Sigmoid colon (tissue), 6 donors: ENCODE measurements at regions not wholly inside any gene's neighbourhood (a gene's known extent, or its start where the extent isn't known, plus 50 kb on each side); places are given as distances from the start of the nearest gene placed in this dataset.

Experiments used
- DNase-seq: peaks from one replicate; pipeline ENCODE4 v3.0.0-alpha.2; 2019
- H3K27ac ChIP-seq, 4 donors: fragments of 200-600 bp; sonication (generic); one replicate each; pipeline ENCODE4 v1.5.1; 2016 to 2019; ENCODE audit warnings: mild to moderate bottlenecking in 1 of 4
- H3K27me3 ChIP-seq, 3 donors: fragments of 200-600 bp; sonication (generic); one replicate each; pipeline ENCODE4 v1.5.1; 2019; ENCODE audit warnings: mild to moderate bottlenecking in 1 of 3
- H3K36me3 ChIP-seq, 4 donors: fragments of 200-600 bp; sonication (generic); one replicate each; pipeline ENCODE4 v1.5.1; 2016 to 2019
- H3K4me1 ChIP-seq, 4 donors: fragments of 200-600 bp; sonication (generic); one replicate each; pipeline ENCODE4 v1.5.1; 2017 to 2019
- H3K4me3 ChIP-seq, 4 donors: fragments of 200-600 bp; sonication (generic); one replicate each; pipeline ENCODE4 v1.5.1; 2017 to 2019; ENCODE audit warnings: mild to moderate bottlenecking in 2 of 4, moderate library complexity in 1 of 4
- H3K9me3 ChIP-seq, 4 donors: fragments of 200-600 bp in 3 of 4; sonication (generic) in 3 of 4; one replicate each; pipeline versions ENCODE4 v1.5.1 to v1.6.1; 2013 to 2019
- EP300 ChIP-seq, 4 donors: sonication (generic); formaldehyde crosslinking; IDR thresholded peaks; one replicate each; pipeline ENCODE4 v1.6.1; 2017; ENCODE audit warnings: antibody characterized with exemption in 4 of 4
- POLR2A ChIP-seq, 2 donors: fragments of 450-650 bp; IDR thresholded peaks; one replicate each; pipeline ENCODE4 v1.6.1; 2016; ENCODE audit warnings: antibody characterized with exemption in 2 of 2, mild to moderate bottlenecking in 2 of 2, moderate library complexity in 2 of 2
- POLR2AphosphoS5 ChIP-seq, 4 donors: sonication (generic); formaldehyde crosslinking; IDR thresholded peaks; one replicate each; pipeline ENCODE4 v1.6.1; 2017; ENCODE audit warnings: antibody characterized with exemption in 4 of 4
- WGBS, 2 donors: extraction: QIAGEN DNeasy Blood & Tissue Kit; methylation state at CpG; one replicate each; pipeline ENCODE4 v1.1.7; 2013; 5-methylcytosine and 5-hydroxymethylcytosine counted together
- intact Hi-C: fragments of 100-400 bp; cut with DNase I; formaldehyde crosslinking; loops from one replicate; pipeline ENCODE4 v1.15.1; 2023
- TF ChIP-seq, protein P1 (sequence below), 4 experiments: fragments of 450-650 bp in 3 of 4; fragments of 200-600 bp in 1 of 4; IDR thresholded peaks; one replicate each; pipeline ENCODE4 v1.5.1; 2016 to 2019; ENCODE audit warnings: antibody characterized with exemption in 4 of 4, mild to moderate bottlenecking in 3 of 4, moderate library complexity in 2 of 4
- donor health status: healthy with polysubstance abuse.
- donor health status: healthy.

DNA sequence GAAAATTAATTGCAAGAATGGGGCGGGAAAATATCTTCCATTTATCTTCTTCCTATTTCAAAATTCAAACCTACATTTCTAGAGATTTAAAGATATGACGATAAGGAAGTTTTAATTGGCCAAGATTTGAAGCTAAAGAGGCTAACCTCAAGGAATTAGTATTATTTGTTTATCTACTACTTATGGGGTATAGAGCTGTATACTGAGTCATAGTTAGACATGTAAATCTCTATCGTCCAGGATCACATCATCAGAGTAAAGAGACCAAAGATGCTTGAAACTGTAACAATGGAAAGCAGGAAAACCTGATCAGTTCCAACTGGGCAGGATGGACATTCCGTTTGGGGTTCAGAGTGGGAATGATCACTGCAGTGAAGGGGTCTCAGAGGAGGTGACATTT lies 95.2 kb upstream of the KLF7 start:
- peak overlapping the region in 2 of 4 donors; percentile 85 to 91 for H3K27ac ChIP-seq
- H3K27me3 ChIP-seq, result no peaks in the 10 kb centered on the region
- H3K4me3 ChIP-seq, result no peak overlapping the region
- no peak for DNase-seq
- peaks cover 0 to 70% (median 58%) of the 10 kb centered on the region in 4 donors for H3K4me1 ChIP-seq
- TF ChIP-seq POLR2AphosphoS5 (IDR thresholded peaks at IDR 0.05) (no peak), EP300 (IDR thresholded peaks at IDR 0.05) (no peak), POLR2A (IDR thresholded peaks at IDR 0.05) (no peak)
- TF ChIP-seq, protein P1, sequence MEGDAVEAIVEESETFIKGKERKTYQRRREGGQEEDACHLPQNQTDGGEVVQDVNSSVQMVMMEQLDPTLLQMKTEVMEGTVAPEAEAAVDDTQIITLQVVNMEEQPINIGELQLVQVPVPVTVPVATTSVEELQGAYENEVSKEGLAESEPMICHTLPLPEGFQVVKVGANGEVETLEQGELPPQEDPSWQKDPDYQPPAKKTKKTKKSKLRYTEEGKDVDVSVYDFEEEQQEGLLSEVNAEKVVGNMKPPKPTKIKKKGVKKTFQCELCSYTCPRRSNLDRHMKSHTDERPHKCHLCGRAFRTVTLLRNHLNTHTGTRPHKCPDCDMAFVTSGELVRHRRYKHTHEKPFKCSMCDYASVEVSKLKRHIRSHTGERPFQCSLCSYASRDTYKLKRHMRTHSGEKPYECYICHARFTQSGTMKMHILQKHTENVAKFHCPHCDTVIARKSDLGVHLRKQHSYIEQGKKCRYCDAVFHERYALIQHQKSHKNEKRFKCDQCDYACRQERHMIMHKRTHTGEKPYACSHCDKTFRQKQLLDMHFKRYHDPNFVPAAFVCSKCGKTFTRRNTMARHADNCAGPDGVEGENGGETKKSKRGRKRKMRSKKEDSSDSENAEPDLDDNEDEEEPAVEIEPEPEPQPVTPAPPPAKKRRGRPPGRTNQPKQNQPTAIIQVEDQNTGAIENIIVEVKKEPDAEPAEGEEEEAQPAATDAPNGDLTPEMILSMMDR (IDR thresholded peaks at IDR 0.05), result no peak
- intact Hi-C loops, result loop anchor here (5.0 kb wide), 1 partner anchor 566 kb away; no protein-coding TSS in a partner anchor
- H3K36me3 ChIP-seq, result no peaks in the 10 kb centered on the region
- no peaks in the 10 kb centered on the region for H3K9me3 ChIP-seq
- WGBS, 2 donors, result 89 to 91% methylated on average over 4 of the region's 4 CpGs

GRCh38 chr2:207264310-207264709 lies 98.6 kb upstream of the KLF7 start:
- Histone ChIP-seq H3K4me1 (peaks cover 0 to 44% (median 30%) of the 10 kb centered on the region in 4 donors), H3K27me3 (no peaks in the 10 kb centered on the region), H3K4me3 (no peak overlapping the region), H3K9me3 (no peaks in the 10 kb centered on the region), H3K27ac (peak overlapping the region in 3 of 4 donors; percentile 46 to 81 (median 69)), H3K36me3 (no peaks in the 10 kb centered on the region)
- peak; percentile 81 for DNase-seq
- 77 to 89% methylated on average over 2 of the region's 2 CpGs for WGBS, 2 donors
- intact Hi-C loops, result loop anchor here (5.0 kb wide), 1 partner anchor 563 kb away; no protein-coding TSS in a partner anchor
- TF ChIP-seq POLR2A (IDR thresholded peaks at IDR 0.05) (no peak), EP300 (IDR thresholded peaks at IDR 0.05) (peak; percentile 19 to 96 (median 72)), POLR2AphosphoS5 (IDR thresholded peaks at IDR 0.05) (peak; percentile 59 to 80 (median 72))
- TF ChIP-seq, protein P1 (IDR thresholded peaks at IDR 0.05), result no peak

GRCh38 chr2:207265332-207265731 lies 99.6 kb upstream of the KLF7 start:
- intact Hi-C loops, result no loop called here
- no peaks in the 10 kb centered on the region for H3K36me3 ChIP-seq
- WGBS, 2 donors, result 80 to 84% methylated on average over 2 of the region's 2 CpGs
- H3K4me3 ChIP-seq, result no peak overlapping the region
- H3K27ac ChIP-seq, result peak overlapping the region in 2 of 4 donors; percentile 69 to 81
- no peaks in the 10 kb centered on the region for H3K27me3 ChIP-seq
- H3K9me3 ChIP-seq, result no peaks in the 10 kb centered on the region
- no peak for DNase-seq
- no peak for TF ChIP-seq POLR2A (IDR thresholded peaks at IDR 0.05)
- no peak for TF ChIP-seq POLR2AphosphoS5 (IDR thresholded peaks at IDR 0.05)
- no peak for TF ChIP-seq EP300 (IDR thresholded peaks at IDR 0.05)
- TF ChIP-seq, protein P1 (IDR thresholded peaks at IDR 0.05), result no peak
- peaks cover 0 to 34% (median 22%) of the 10 kb centered on the region in 4 donors for H3K4me1 ChIP-seq

DNA sequence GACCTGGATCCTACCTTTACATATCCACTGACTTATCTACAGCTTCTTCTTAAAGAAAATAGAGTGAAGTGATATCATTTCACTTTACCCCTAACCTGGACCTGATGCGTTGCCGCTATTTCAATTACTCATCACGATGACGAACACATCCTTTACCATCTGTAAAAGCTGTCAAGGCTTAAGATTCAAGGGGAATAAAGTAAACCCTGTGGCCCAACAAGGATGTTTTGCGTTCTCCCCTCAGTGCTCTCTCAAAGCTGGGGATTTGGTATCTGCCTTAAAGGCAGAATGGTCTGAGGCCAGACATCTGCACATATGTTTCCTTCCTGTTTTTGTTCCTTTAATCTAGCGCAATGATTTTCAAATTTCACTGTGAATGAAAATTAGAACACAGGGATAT lies 100.1 kb upstream of the KLF7 start:
- Histone ChIP-seq H3K36me3 (no peaks in the 10 kb centered on the region), H3K9me3 (no peaks in the 10 kb centered on the region), H3K27me3 (no peaks in the 10 kb centered on the region), H3K27ac (peak overlapping the region in 2 of 4 donors; percentile 69 to 81), H3K4me1 (peaks cover 0 to 33% (median 22%) of the 10 kb centered on the region in 4 donors), H3K4me3 (no peak overlapping the region)
- no peak for TF ChIP-seq POLR2AphosphoS5 (IDR thresholded peaks at IDR 0.05)
- TF ChIP-seq, protein P1 (IDR thresholded peaks at IDR 0.05), result no peak
- no peak for TF ChIP-seq EP300 (IDR thresholded peaks at IDR 0.05)
- TF ChIP-seq POLR2A (IDR thresholded peaks at IDR 0.05), result no peak
- no peak for DNase-seq
- intact Hi-C loops, result no loop called here
- WGBS, 2 donors, result 59 to 86% methylated on average over 6 of the region's 6 CpGs

GRCh38 chr2:207266648-207267047 lies 100.9 kb upstream of the KLF7 start:
- no peaks in the 10 kb centered on the region for H3K9me3 ChIP-seq
- WGBS, 2 donors, result 95% methylated on average over 7 of the region's 7 CpGs

More at GRCh38 chr2:207266648-207267047, 100.9 kb upstream of the KLF7 start:
- intact Hi-C loops, result no loop called here
- H3K27me3 ChIP-seq, result no peaks in the 10 kb centered on the region
- H3K4me3 ChIP-seq, result no peak overlapping the region
- TF ChIP-seq POLR2A (IDR thresholded peaks at IDR 0.05) (no peak), POLR2AphosphoS5 (IDR thresholded peaks at IDR 0.05) (no peak), EP300 (IDR thresholded peaks at IDR 0.05) (no peak)
- TF ChIP-seq, protein P1 (IDR thresholded peaks at IDR 0.05), result no peak
- no peaks in the 10 kb centered on the region for H3K36me3 ChIP-seq
- DNase-seq, result no peak
- peak overlapping the region in 2 of 4 donors; percentile 6 to 81 for H3K27ac ChIP-seq
- H3K4me1 ChIP-seq, result peaks cover 0 to 33% (median 22%) of the 10 kb centered on the region in 4 donors
